ENCODE measurements at regions not wholly inside any gene's neighbourhood (a gene's known extent, or its start where the extent isn't known, plus 50 kb on each side); places are given as distances from the start of the nearest gene placed in this dataset.

- SMC1A ChIA-PET (ENCODE audit: uncharacterized antibody, unreplicated experiment): no interaction called here
- POLR2A ChIA-PET: no interaction called here
- TF ChIP-seq CREM (IDR thresholded peaks at IDR 0.05; ENCODE audit: low read depth) (no peak), MEF2A (IDR thresholded peaks at IDR 0.05; ENCODE audit: insufficient read depth, low read depth, low read length) (no peak), RCOR1 (conservative IDR thresholded peaks at IDR 0.05; ENCODE audit: low read depth, low read length) (no peak), RB1 (IDR thresholded peaks at IDR 0.05; ENCODE audit: borderline replicate concordance) (no peak), FOXK2 (IDR thresholded peaks at IDR 0.05) (no peak), PRDM15 (CRISPR knock-in tag; IDR thresholded peaks at IDR 0.05) (no peak), TCF3 (IDR thresholded peaks at IDR 0.05; ENCODE audit: borderline replicate concordance, insufficient read depth, low read depth, low read length) (no peak), FOS (IDR thresholded peaks at IDR 0.05; ENCODE audit: borderline replicate concordance, extremely low read depth, insufficient read length) (no peak), SREBF1 (IDR thresholded peaks at IDR 0.05; ENCODE audit: low read length) (no peak), NKRF (conservative IDR thresholded peaks at IDR 0.05) (no peak), ASH2L (IDR thresholded peaks at IDR 0.05; ENCODE audit: borderline replicate concordance, low read depth) (no peak), PAX8 (IDR thresholded peaks at IDR 0.05) (no peak), CREB1 (IDR thresholded peaks at IDR 0.05; ENCODE audit: low read depth) (no peak)
- TF ChIP-seq, protein P1, sequence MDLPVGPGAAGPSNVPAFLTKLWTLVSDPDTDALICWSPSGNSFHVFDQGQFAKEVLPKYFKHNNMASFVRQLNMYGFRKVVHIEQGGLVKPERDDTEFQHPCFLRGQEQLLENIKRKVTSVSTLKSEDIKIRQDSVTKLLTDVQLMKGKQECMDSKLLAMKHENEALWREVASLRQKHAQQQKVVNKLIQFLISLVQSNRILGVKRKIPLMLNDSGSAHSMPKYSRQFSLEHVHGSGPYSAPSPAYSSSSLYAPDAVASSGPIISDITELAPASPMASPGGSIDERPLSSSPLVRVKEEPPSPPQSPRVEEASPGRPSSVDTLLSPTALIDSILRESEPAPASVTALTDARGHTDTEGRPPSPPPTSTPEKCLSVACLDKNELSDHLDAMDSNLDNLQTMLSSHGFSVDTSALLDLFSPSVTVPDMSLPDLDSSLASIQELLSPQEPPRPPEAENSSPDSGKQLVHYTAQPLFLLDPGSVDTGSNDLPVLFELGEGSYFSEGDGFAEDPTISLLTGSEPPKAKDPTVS (IDR thresholded peaks at IDR 0.05; ENCODE audit: low read depth, low read length): no peak
- TF ChIP-seq, protein P2, sequence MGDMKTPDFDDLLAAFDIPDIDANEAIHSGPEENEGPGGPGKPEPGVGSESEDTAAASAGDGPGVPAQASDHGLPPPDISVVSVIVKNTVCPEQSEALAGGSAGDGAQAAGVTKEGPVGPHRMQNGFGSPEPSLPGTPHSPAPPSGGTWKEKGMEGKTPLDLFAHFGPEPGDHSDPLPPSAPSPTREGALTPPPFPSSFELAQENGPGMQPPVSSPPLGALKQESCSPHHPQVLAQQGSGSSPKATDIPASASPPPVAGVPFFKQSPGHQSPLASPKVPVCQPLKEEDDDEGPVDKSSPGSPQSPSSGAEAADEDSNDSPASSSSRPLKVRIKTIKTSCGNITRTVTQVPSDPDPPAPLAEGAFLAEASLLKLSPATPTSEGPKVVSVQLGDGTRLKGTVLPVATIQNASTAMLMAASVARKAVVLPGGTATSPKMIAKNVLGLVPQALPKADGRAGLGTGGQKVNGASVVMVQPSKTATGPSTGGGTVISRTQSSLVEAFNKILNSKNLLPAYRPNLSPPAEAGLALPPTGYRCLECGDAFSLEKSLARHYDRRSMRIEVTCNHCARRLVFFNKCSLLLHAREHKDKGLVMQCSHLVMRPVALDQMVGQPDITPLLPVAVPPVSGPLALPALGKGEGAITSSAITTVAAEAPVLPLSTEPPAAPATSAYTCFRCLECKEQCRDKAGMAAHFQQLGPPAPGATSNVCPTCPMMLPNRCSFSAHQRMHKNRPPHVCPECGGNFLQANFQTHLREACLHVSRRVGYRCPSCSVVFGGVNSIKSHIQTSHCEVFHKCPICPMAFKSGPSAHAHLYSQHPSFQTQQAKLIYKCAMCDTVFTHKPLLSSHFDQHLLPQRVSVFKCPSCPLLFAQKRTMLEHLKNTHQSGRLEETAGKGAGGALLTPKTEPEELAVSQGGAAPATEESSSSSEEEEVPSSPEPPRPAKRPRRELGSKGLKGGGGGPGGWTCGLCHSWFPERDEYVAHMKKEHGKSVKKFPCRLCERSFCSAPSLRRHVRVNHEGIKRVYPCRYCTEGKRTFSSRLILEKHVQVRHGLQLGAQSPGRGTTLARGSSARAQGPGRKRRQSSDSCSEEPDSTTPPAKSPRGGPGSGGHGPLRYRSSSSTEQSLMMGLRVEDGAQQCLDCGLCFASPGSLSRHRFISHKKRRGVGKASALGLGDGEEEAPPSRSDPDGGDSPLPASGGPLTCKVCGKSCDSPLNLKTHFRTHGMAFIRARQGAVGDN (IDR thresholded peaks at IDR 0.05): no peak
Observed at GRCh38 chr2:121125350-121125749, 159.7 kb downstream of the TFCP2L1 start.

More at GRCh38 chr2:121125350-121125749, 159.7 kb downstream of the TFCP2L1 start:
- DNase-seq (ENCODE audit: low read depth, low spot score) (no peak), FAIRE-seq (no peak), ATAC-seq (no peak)
- no TSS peak for BruUV-seq (replicated peaks)
- H3K9me3 ChIP-seq (replicated peaks; ENCODE audit: control insufficient read depth, insufficient read depth, low read length): no peaks in the 10 kb centered on the region
- H2AFZ ChIP-seq (ENCODE audit: control insufficient read depth, low read depth, low read length): no peak overlapping the region
- H3K36me3 ChIP-seq (ENCODE audit: control insufficient read depth in 2 of 2, insufficient read depth in 2 of 2, low read length in 1 of 2): no peaks in the 10 kb centered on the region
- no peak overlapping the region for H3K9ac ChIP-seq (ENCODE audit: control insufficient read depth, insufficient read depth, low read length)
- WGBS (ENCODE audit: insufficient coverage, insufficient replicate concordance, low lambda C conversion rate, missing lambda C conversion rate): 0% methylated on average over 1 of the region's 1 CpG
- no peaks in the 10 kb centered on the region for H3K79me2 ChIP-seq (ENCODE audit: control insufficient read depth, insufficient read depth, low read length)
- H3K4me1 ChIP-seq (ENCODE audit: control insufficient read depth, insufficient read depth, low read length): no peaks in the 10 kb centered on the region
- H3K27ac ChIP-seq (ENCODE audit: control insufficient read depth, insufficient read depth): no peak overlapping the region
- H3K4me3 ChIP-seq: no peak overlapping the region
- RAD21 ChIA-PET (ENCODE audit: unreplicated experiment): no interaction called here
- in situ Hi-C loops (cut with MboI) (no loop called here), intact Hi-C loops (cut with micrococcal nuclease; ENCODE audit: unreplicated experiment) (no loop called here)
- H4K20me1 ChIP-seq (ENCODE audit: control insufficient read depth, insufficient read depth): no peaks in the 10 kb centered on the region
- CTCF ChIA-PET: no interaction called here
- no peak overlapping the region for H3K4me2 ChIP-seq (ENCODE audit: control insufficient read depth, insufficient read depth)
- peaks cover 0 to 1% of the 10 kb centered on the region in 2 experiments; a peak in 2 of 4 replicates for H3K27me3 ChIP-seq (replicated peaks in 1 of 2; ENCODE audit: control insufficient read depth in 2 of 2, insufficient read depth in 2 of 2, low read length in 1 of 2)
